HG02884 (cell line): ENCODE measurements at regions not wholly inside any gene's neighbourhood (a gene's known extent, or its start where the extent isn't known, plus 50 kb on each side); places are given as distances from the start of the nearest gene placed in this dataset.

Experiments
- ATAC-seq: cut with Tn5 transposase; IDR thresholded peaks from one replicate; pipeline ENCODE4 v1.9.1; 2021; ENCODE audit warnings: mild to moderate bottlenecking, moderate library complexity; ENCODE audit not compliant: unreplicated experiment

- no peak for ATAC-seq
These were observed 506.9 kb upstream of the MYT1L start for GRCh38 chr2:2837746-2838547.

- no peak for ATAC-seq
These were observed 505.4 kb upstream of the MYT1L start for GRCh38 chr2:2836343-2837070.

GRCh38 chr2:2834516-2835254, 503.6 kb upstream of the MYT1L start:
- ATAC-seq, result no peak

GRCh38 chr2:2834105-2834504, 503.0 kb upstream of the MYT1L start:
- ATAC-seq, result no peak

- ATAC-seq, result no peak
These were observed 501.6 kb upstream of the MYT1L start for GRCh38 chr2:2832657-2833056.

GRCh38 chr2:2831633-2832032, 500.6 kb upstream of the MYT1L start:
- ATAC-seq, result no peak

- no peak for ATAC-seq
These were observed 499.5 kb upstream of the MYT1L start for GRCh38 chr2:2830576-2830975.

- ATAC-seq, result no peak
These were observed 497.8 kb upstream of the MYT1L start for GRCh38 chr2:2828774-2829368.

GRCh38 chr2:2827761-2828221, 496.7 kb upstream of the MYT1L start:
- no peak for ATAC-seq

GRCh38 chr2:2827046-2827636, 496.1 kb upstream of the MYT1L start:
- no peak for ATAC-seq

- ATAC-seq, result no peak
These were observed 495.5 kb upstream of the MYT1L start for GRCh38 chr2:2826621-2827020.

- ATAC-seq, result no peak
These were observed 495.1 kb upstream of the MYT1L start for GRCh38 chr2:2826209-2826551.

- ATAC-seq, result no peak
These were observed 494.6 kb upstream of the MYT1L start for GRCh38 chr2:2825516-2826208.

GRCh38 chr2:2825062-2825461, 494.0 kb upstream of the MYT1L start:
- no peak for ATAC-seq

- ATAC-seq, result no peak
These were observed 493.5 kb upstream of the MYT1L start for GRCh38 chr2:2824588-2824987.

- no peak for ATAC-seq
These were observed 492.1 kb upstream of the MYT1L start for GRCh38 chr2:2823061-2823753.

GRCh38 chr2:2822143-2822542, 491.1 kb upstream of the MYT1L start:
- ATAC-seq, result no peak

GRCh38 chr2:2812648-2813047, 481.6 kb upstream of the MYT1L start:
- ATAC-seq, result no peak

GRCh38 chr2:2812117-2812516, 481.0 kb upstream of the MYT1L start:
- ATAC-seq, result no peak

GRCh38 chr2:2810504-2810903, 479.4 kb upstream of the MYT1L start:
- no peak for ATAC-seq
